ENCODE measurements at regions not wholly inside any gene's neighbourhood (a gene's known extent, or its start where the extent isn't known, plus 50 kb on each side); places are given as distances from the start of the nearest gene placed in this dataset.

- TF ChIP-seq CTCF (conservative IDR thresholded peaks at IDR 0.05; ENCODE audit: low read depth, low read length) (no peak), EZH2 (IDR thresholded peaks at IDR 0.05; ENCODE audit: borderline replicate concordance, low read depth, low read length, poor library complexity, severe bottlenecking) (no peak)
Measured at GRCh38 chr18:51514128-51514527, 316.6 kb upstream of the MEX3C start.

All from A673 (cell line).